22Rv1 (cell line): ENCODE measurements at regions not wholly inside any gene's neighbourhood (a gene's known extent, or its start where the extent isn't known, plus 50 kb on each side); places are given as distances from the start of the nearest gene placed in this dataset.

ENCODE experiments used
- H3K27ac ChIP-seq: fragments of 450-650 bp; 2 replicates; pipeline ENCODE4 v1.5.1; 2017
- CTCF ChIP-seq: fragments of 450-650 bp; IDR thresholded peaks from 2 replicates; pipeline ENCODE4 v1.5.1; 2017; ENCODE audit warnings: mild to moderate bottlenecking
- ZFX ChIP-seq: fragments of 450-650 bp; IDR thresholded peaks from 2 replicates; pipeline ENCODE4 v1.6.1; 2017; ENCODE audit warnings: antibody characterized with exemption, borderline replicate concordance

GRCh38 chr20:7420345-7420744 lies 519.9 kb downstream of the HAO1 start:
- TF ChIP-seq ZFX: no peak
- no peak for TF ChIP-seq CTCF
- H3K27ac ChIP-seq: no peak overlapping the region

- H3K27ac ChIP-seq: no peak overlapping the region
- TF ChIP-seq CTCF: no peak
- no peak for TF ChIP-seq ZFX
Measured at GRCh38 chr20:7426890-7427496, 513.3 kb downstream of the HAO1 start.

- no peak overlapping the region for H3K27ac ChIP-seq
- TF ChIP-seq ZFX (no peak), CTCF (no peak)
Measured at GRCh38 chr20:7428946-7429345, 511.3 kb downstream of the HAO1 start.

GRCh38 chr20:7432612-7433011 lies 507.6 kb downstream of the HAO1 start:
- no peak overlapping the region for H3K27ac ChIP-seq
- TF ChIP-seq ZFX: no peak
- TF ChIP-seq CTCF: no peak

- H3K27ac ChIP-seq: no peak overlapping the region
- TF ChIP-seq ZFX (no peak), CTCF (no peak)
Measured at GRCh38 chr20:7437311-7437710, 502.9 kb downstream of the HAO1 start.

- no peak overlapping the region for H3K27ac ChIP-seq
- no peak for TF ChIP-seq ZFX
- no peak for TF ChIP-seq CTCF
Measured at GRCh38 chr20:7449269-7449668, 491.0 kb downstream of the HAO1 start.

- TF ChIP-seq CTCF (no peak), ZFX (no peak)
- no peak overlapping the region for H3K27ac ChIP-seq
Measured at GRCh38 chr20:7452890-7453289, 487.4 kb downstream of the HAO1 start.
